Ovary (tissue), 7 donors: ENCODE measurements at regions not wholly inside any gene's neighbourhood (a gene's known extent, or its start where the extent isn't known, plus 50 kb on each side); places are given as distances from the start of the nearest gene placed in this dataset.

Experiments
- DNase-seq, 5 donors: peaks; one replicate each; pipeline ENCODE4 v3.0.0-alpha.2; 2019 to 2020
- H3K27ac ChIP-seq, 2 donors: fragments of 200-600 bp; one replicate each; pipeline versions ENCODE4 v1.5.1 to v1.8.0; 2019 to 2022
- H3K27me3 ChIP-seq: fragments of 200-600 bp; one replicate; pipeline ENCODE4 v1.8.0; 2022
- H3K36me3 ChIP-seq: fragments of 200-600 bp; sonication (generic); one replicate; pipeline ENCODE4 v1.5.1; 2019
- H3K4me1 ChIP-seq: one replicate; pipeline ENCODE4 v1.8.1; 2013; ENCODE audit warnings: mild to moderate bottlenecking, moderate library complexity; ENCODE audit not compliant: insufficient read depth
- H3K4me3 ChIP-seq: fragments of 200-600 bp; sonication (generic); one replicate; pipeline ENCODE4 v1.5.1; 2017
- H3K9me3 ChIP-seq, 2 donors: fragments of 200-600 bp in 1 of 2; sonication (generic) in 1 of 2; one replicate each; pipeline versions ENCODE4 v1.5.1 to v1.8.1; 2013 to 2019; ENCODE audit warnings: mild to moderate bottlenecking in 1 of 2, moderate library complexity in 1 of 2
- EP300 ChIP-seq: sonication (generic); formaldehyde crosslinking; IDR thresholded peaks from one replicate; pipeline ENCODE4 v1.6.1; 2017; ENCODE audit warnings: antibody characterized with exemption
- POLR2A ChIP-seq: fragments of 450-650 bp; IDR thresholded peaks from one replicate; pipeline ENCODE4 v1.6.1; 2017; ENCODE audit warnings: antibody characterized with exemption, mild to moderate bottlenecking, moderate library complexity
- WGBS, 3 donors: extraction: QIAGEN DNeasy Blood & Tissue Kit in 1 of 3; methylation state at CpG; one replicate each; pipeline versions ENCODE4 v1.1.5 to v1.1.7; 2013 to 2017; 5-methylcytosine and 5-hydroxymethylcytosine counted together
- intact Hi-C, 4 donors: fragments of 100-400 bp; cut with DNase I; formaldehyde crosslinking; loops; one replicate each; pipeline versions ENCODE4 v1.11.0 to v1.15.1; 2022 to 2023
- TF ChIP-seq, protein P1 (sequence below), 3 donors: fragments of 450-650 bp in 2 of 3; fragments of 200-600 bp in 1 of 3; IDR thresholded peaks; one replicate each; pipeline versions ENCODE4 v1.5.1 to v1.8.0; 2016 to 2022; ENCODE audit warnings: antibody characterized with exemption in 3 of 3, mild to moderate bottlenecking in 1 of 3
- donor health status: DM: no; HTN: no; CAD: no; lungs with moderate emphysema.
- donor health status: DM: no; HTN: no; CAD: no.
- donor health status: Bipolar disorder and iron deficiency.
- donor health status: DM: no; HTN: no; CAD: no.
- donor health status: DM: yes; HTN: yes; CAD: no.

GRCh38 chr5:106957336-106957735 is 713.4 kb downstream of the EFNA5 start:
- Histone ChIP-seq H3K9me3 (no peaks in the 10 kb centered on the region), H3K27ac (no peak overlapping the region), H3K4me3 (no peak overlapping the region), H3K4me1 (no peaks in the 10 kb centered on the region), H3K36me3 (no peaks in the 10 kb centered on the region), H3K27me3 (no peaks in the 10 kb centered on the region)
- WGBS, 3 donors, result 95 to 99% (median 96%) methylated on average over 3 of the region's 3 CpGs
- no peak for TF ChIP-seq EP300
- TF ChIP-seq, protein P1, sequence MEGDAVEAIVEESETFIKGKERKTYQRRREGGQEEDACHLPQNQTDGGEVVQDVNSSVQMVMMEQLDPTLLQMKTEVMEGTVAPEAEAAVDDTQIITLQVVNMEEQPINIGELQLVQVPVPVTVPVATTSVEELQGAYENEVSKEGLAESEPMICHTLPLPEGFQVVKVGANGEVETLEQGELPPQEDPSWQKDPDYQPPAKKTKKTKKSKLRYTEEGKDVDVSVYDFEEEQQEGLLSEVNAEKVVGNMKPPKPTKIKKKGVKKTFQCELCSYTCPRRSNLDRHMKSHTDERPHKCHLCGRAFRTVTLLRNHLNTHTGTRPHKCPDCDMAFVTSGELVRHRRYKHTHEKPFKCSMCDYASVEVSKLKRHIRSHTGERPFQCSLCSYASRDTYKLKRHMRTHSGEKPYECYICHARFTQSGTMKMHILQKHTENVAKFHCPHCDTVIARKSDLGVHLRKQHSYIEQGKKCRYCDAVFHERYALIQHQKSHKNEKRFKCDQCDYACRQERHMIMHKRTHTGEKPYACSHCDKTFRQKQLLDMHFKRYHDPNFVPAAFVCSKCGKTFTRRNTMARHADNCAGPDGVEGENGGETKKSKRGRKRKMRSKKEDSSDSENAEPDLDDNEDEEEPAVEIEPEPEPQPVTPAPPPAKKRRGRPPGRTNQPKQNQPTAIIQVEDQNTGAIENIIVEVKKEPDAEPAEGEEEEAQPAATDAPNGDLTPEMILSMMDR (IDR thresholded peaks at IDR 0.05), result no peak
- no peak for TF ChIP-seq POLR2A
- intact Hi-C loops, result no loop called here
- no peak for DNase-seq

DNA sequence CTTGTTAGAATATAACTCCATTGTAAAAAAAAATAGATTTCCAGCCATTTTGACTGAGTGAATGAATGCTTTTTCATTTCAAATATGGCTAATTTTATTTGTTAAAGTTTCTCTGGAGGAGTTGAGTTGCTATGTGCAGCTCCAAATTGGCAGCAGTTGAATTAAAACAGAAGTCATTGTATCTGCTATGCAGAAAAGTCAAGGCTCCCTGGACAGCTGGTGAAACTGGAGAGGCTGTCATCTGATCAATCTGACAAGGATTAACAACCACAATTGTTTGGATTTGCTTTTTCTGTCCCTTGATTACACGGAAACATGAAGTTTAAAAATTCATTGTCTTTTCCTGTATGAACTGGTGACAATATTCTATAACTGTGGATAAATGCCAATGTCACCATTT is 713.9 kb downstream of the EFNA5 start:
- no peak overlapping the region for H3K27ac ChIP-seq
- no peak for DNase-seq
- H3K9me3 ChIP-seq, result no peaks in the 10 kb centered on the region
- H3K4me3 ChIP-seq, result no peak overlapping the region
- no peaks in the 10 kb centered on the region for H3K27me3 ChIP-seq
- intact Hi-C loops, result no loop called here
- no peaks in the 10 kb centered on the region for H3K4me1 ChIP-seq
- H3K36me3 ChIP-seq, result no peaks in the 10 kb centered on the region
- TF ChIP-seq EP300 (no peak), POLR2A (no peak)
- TF ChIP-seq, protein P1 (IDR thresholded peaks at IDR 0.05), result no peak
- 30 to 67% (median 46%) methylated on average over 1 of the region's 1 CpG for WGBS, 3 donors

DNA sequence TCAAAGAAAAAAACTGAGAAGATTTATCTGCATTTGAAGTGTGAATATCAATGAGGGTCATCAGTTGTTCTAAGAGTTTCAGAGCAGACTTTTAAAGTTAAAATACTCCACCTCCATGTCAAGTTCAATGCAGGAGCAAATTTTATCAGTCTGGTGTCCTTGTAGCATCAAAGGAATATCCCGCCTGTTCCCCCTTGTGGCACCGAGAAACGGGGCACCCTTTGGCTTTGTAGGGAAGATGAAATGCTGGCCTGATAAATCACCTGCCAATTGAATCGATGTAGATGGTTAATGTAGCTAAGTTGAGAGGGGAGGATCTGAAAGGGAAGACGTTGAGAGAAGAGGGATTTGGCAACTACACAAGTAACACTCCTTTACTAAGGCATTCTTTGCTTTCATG is 714.5 kb downstream of the EFNA5 start:
- Histone ChIP-seq H3K9me3 (no peaks in the 10 kb centered on the region), H3K4me3 (no peak overlapping the region), H3K27me3 (no peaks in the 10 kb centered on the region), H3K36me3 (no peaks in the 10 kb centered on the region), H3K27ac (no peak overlapping the region), H3K4me1 (no peaks in the 10 kb centered on the region)
- WGBS, 3 donors, result 41 to 47% (median 46%) methylated on average over 5 of the region's 5 CpGs
- TF ChIP-seq EP300, result no peak
- no peak for TF ChIP-seq POLR2A
- no peak for DNase-seq
- intact Hi-C loops, result no loop called here

DNA sequence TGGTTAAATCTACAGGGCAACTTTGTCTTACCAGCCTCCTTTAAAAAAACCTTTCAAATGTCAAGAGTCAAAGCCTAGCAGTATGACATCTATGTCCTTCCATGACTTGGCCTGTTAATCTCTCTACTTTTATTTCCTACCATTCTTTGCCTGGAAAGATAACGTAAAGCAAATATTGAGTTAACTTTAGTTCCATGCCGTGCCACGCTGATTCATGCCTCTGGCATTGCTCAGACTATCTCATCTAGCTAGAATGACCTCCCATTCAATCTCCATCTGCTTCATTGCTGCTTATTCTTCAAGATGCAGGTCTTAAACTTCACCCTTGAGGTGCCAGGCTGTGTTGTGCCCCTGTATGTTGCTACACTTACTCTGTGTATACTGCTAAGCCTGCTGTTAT is 729.8 kb downstream of the EFNA5 start:
- Histone ChIP-seq H3K9me3 (no peaks in the 10 kb centered on the region), H3K36me3 (no peaks in the 10 kb centered on the region), H3K4me3 (no peak overlapping the region), H3K27me3 (no peaks in the 10 kb centered on the region), H3K27ac (no peak overlapping the region), H3K4me1 (no peaks in the 10 kb centered on the region)
- intact Hi-C loops, result no loop called here
- DNase-seq, result no peak
- WGBS, 3 donors, result 74 to 86% (median 82%) methylated on average over 3 of the region's 3 CpGs
- TF ChIP-seq, protein P1 (IDR thresholded peaks at IDR 0.05), result no peak
- no peak for TF ChIP-seq POLR2A
- no peak for TF ChIP-seq EP300

DNA sequence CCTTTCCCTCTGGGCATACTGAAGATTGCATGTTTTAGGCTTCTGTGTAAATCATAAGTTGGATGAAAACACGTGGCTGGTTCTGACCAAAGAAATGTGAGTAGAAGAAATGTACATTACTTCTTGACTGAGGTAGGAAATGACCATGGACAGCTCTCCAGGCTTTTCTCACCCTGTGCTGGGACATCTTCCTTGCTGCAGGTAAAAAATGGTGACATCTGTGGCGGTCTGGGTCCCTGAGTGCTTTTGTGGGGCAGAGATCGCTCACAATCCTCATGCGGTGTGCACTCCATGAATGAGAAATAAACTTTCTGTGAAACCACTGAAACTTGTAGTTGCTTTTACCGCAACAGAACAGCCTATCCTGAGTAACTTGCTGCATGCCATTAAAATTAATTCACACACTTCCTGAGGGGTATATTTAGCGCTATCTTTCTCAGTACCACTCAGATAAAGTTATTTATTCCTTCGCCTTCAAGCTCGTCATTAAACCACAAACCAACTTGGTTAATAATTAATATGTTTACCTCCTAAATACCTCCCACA is 730.4 kb downstream of the EFNA5 start:
- no peak for TF ChIP-seq POLR2A
- TF ChIP-seq, protein P1 (IDR thresholded peaks at IDR 0.05), result no peak
- no peak for TF ChIP-seq EP300
- Histone ChIP-seq H3K9me3 (no peaks in the 10 kb centered on the region), H3K27ac (no peak overlapping the region), H3K4me3 (no peak overlapping the region), H3K27me3 (no peaks in the 10 kb centered on the region), H3K36me3 (no peaks in the 10 kb centered on the region), H3K4me1 (no peaks in the 10 kb centered on the region)
- intact Hi-C loops, result no loop called here
- no peak for DNase-seq
- WGBS, 3 donors, result 89 to 91% (median 90%) methylated on average over 8 of the region's 8 CpGs
